ENCODE measurements at regions not wholly inside any gene's neighbourhood (a gene's known extent, or its start where the extent isn't known, plus 50 kb on each side); places are given as distances from the start of the nearest gene placed in this dataset.

GRCh38 chr3:28188686-28189085, 52.7 kb upstream of the CMC1 start:
- dilution Hi-C loops (cut with MboI; ENCODE audit: extremely low pct_ligation_motif_present, low sequenced_read_pairs) = no loop called here
- Histone ChIP-seq H3K79me2 (ENCODE audit: control insufficient read depth, insufficient read depth, low read length) (no peaks in the 10 kb centered on the region), H3K27me3 (ENCODE audit: control insufficient read depth, extremely low read depth, insufficient read depth, low read length) (no peaks in the 10 kb centered on the region), H2AFZ (ENCODE audit: control insufficient read depth, low read length) (no peak overlapping the region), H3K9me1 (ENCODE audit: control insufficient read depth, extremely low read depth, insufficient read depth, low read length) (no peaks in the 10 kb centered on the region), H3K4me2 (ENCODE audit: control insufficient read depth, extremely low read depth, insufficient read depth, low read depth, low read length) (no peak overlapping the region), H3K27ac (ENCODE audit: control insufficient read depth, insufficient read depth, low read length) (no peak overlapping the region), H3K9me3 (ENCODE audit: control insufficient read depth, low read depth, low read length) (no peaks in the 10 kb centered on the region), H3K9ac (ENCODE audit: control insufficient read depth, extremely low read depth, insufficient read depth, low read length) (no peak overlapping the region), H3K4me3 (ENCODE audit: control insufficient read depth in 2 of 3, extremely low read depth in 1 of 3, insufficient read depth in 2 of 3, low read depth in 1 of 3, low read length in 3 of 3) (no peak overlapping the region), H4K20me1 (ENCODE audit: control insufficient read depth, extremely low read depth, insufficient read depth, low read length) (no peaks in the 10 kb centered on the region), H3K36me3 (ENCODE audit: control insufficient read depth in 2 of 2, extremely low read depth in 1 of 2, insufficient read depth in 2 of 2, low read length in 2 of 2) (no peaks in the 10 kb centered on the region), H3K4me1 (ENCODE audit: control insufficient read depth, extremely low read depth, insufficient read depth, low read length) (no peaks in the 10 kb centered on the region)
- no peak for FAIRE-seq
- no peak for DNase-seq (ENCODE audit: low read depth, low spot score)
- TF ChIP-seq EZH2 (IDR thresholded peaks at IDR 0.05; ENCODE audit: low read length) (no peak), CTCF (optimal IDR thresholded peaks at IDR 0.05 in 1 of 3, IDR thresholded peaks at IDR 0.05 in 1 of 3, conservative IDR thresholded peaks at IDR 0.05 in 1 of 3; ENCODE audit: extremely low read depth in 1 of 3, insufficient read depth in 2 of 3, low read length in 3 of 3) (no peak)

GRCh38 chr3:28191363-28191762, 50.1 kb upstream of the CMC1 start:
- Histone ChIP-seq H3K27me3 (ENCODE audit: control insufficient read depth, extremely low read depth, insufficient read depth, low read length) (no peaks in the 10 kb centered on the region), H2AFZ (ENCODE audit: control insufficient read depth, low read length) (no peak overlapping the region), H3K27ac (ENCODE audit: control insufficient read depth, insufficient read depth, low read length) (no peak overlapping the region), H3K79me2 (ENCODE audit: control insufficient read depth, insufficient read depth, low read length) (no peaks in the 10 kb centered on the region), H4K20me1 (ENCODE audit: control insufficient read depth, extremely low read depth, insufficient read depth, low read length) (no peaks in the 10 kb centered on the region), H3K9me3 (ENCODE audit: control insufficient read depth, low read depth, low read length) (no peaks in the 10 kb centered on the region), H3K9me1 (ENCODE audit: control insufficient read depth, extremely low read depth, insufficient read depth, low read length) (no peaks in the 10 kb centered on the region), H3K4me1 (ENCODE audit: control insufficient read depth, extremely low read depth, insufficient read depth, low read length) (no peaks in the 10 kb centered on the region), H3K4me2 (ENCODE audit: control insufficient read depth, extremely low read depth, insufficient read depth, low read depth, low read length) (no peak overlapping the region), H3K9ac (ENCODE audit: control insufficient read depth, extremely low read depth, insufficient read depth, low read length) (no peak overlapping the region), H3K4me3 (ENCODE audit: control insufficient read depth in 2 of 3, extremely low read depth in 1 of 3, insufficient read depth in 2 of 3, low read depth in 1 of 3, low read length in 3 of 3) (no peak overlapping the region), H3K36me3 (ENCODE audit: control insufficient read depth in 2 of 2, extremely low read depth in 1 of 2, insufficient read depth in 2 of 2, low read length in 2 of 2) (no peaks in the 10 kb centered on the region)
- DNase-seq (ENCODE audit: low read depth, low spot score) = no peak
- no peak for FAIRE-seq
- TF ChIP-seq EZH2 (IDR thresholded peaks at IDR 0.05; ENCODE audit: low read length) = no peak
- TF ChIP-seq CTCF (optimal IDR thresholded peaks at IDR 0.05 in 1 of 3, IDR thresholded peaks at IDR 0.05 in 1 of 3, conservative IDR thresholded peaks at IDR 0.05 in 1 of 3; ENCODE audit: extremely low read depth in 1 of 3, insufficient read depth in 2 of 3, low read length in 3 of 3) = no peak
- dilution Hi-C loops (cut with MboI; ENCODE audit: extremely low pct_ligation_motif_present, low sequenced_read_pairs) = no loop called here

All from keratinocyte (primary cell).